ENCODE measurements at regions not wholly inside any gene's neighbourhood (a gene's known extent, or its start where the extent isn't known, plus 50 kb on each side); places are given as distances from the start of the nearest gene placed in this dataset.

GRCh38 chr14:54342806-54343205 is 54.0 kb upstream of the CDKN3 start:
- no peak for TF ChIP-seq EZH2phosphoT487 (IDR thresholded peaks at IDR 0.05; ENCODE audit: insufficient read depth, low read depth)
- TF ChIP-seq EZH2 (IDR thresholded peaks at IDR 0.05; ENCODE audit: insufficient read depth, poor library complexity, severe bottlenecking): no peak

All from GM23248 (cell line).